Suprapubic skin (tissue), 4 donors: ENCODE measurements at regions not wholly inside any gene's neighbourhood (a gene's known extent, or its start where the extent isn't known, plus 50 kb on each side); places are given as distances from the start of the nearest gene placed in this dataset.

Experiments
- DNase-seq, 2 donors: peaks; one replicate each; pipeline ENCODE4 v3.0.0-alpha.2; 2019; ENCODE audit warnings: low spot score in 2 of 2
- H3K27ac ChIP-seq: fragments of 200-600 bp; sonication (generic); one replicate; pipeline ENCODE4 v1.5.1; 2019
- H3K27me3 ChIP-seq: fragments of 200-600 bp; sonication (generic); one replicate; pipeline ENCODE4 v1.5.1; 2019
- H3K36me3 ChIP-seq: fragments of 200-600 bp; sonication (generic); one replicate; pipeline ENCODE4 v1.5.1; 2019
- H3K4me1 ChIP-seq: fragments of 200-600 bp; sonication (generic); one replicate; pipeline ENCODE4 v1.5.1; 2019
- H3K4me3 ChIP-seq: fragments of 200-600 bp; sonication (generic); one replicate; pipeline ENCODE4 v1.5.1; 2019; ENCODE audit warnings: mild to moderate bottlenecking
- H3K9me3 ChIP-seq: fragments of 200-600 bp; sonication (generic); one replicate; pipeline ENCODE4 v1.5.1; 2019
- CTCF ChIP-seq, 2 donors: fragments of 200-600 bp in 1 of 2; fragments of 450-650 bp in 1 of 2; sonication (generic) in 1 of 2; IDR thresholded peaks; one replicate each; pipeline ENCODE4 v1.5.1; 2016 to 2019; ENCODE audit warnings: antibody characterized with exemption in 2 of 2, mild to moderate bottlenecking in 1 of 2, moderate library complexity in 1 of 2
- EP300 ChIP-seq: sonication (generic); formaldehyde crosslinking; IDR thresholded peaks from one replicate; pipeline ENCODE4 v1.6.1; 2017; ENCODE audit warnings: antibody characterized with exemption
- POLR2A ChIP-seq, 2 donors: fragments of 450-650 bp; IDR thresholded peaks; one replicate each; pipeline ENCODE4 v1.6.1; 2017; ENCODE audit warnings: antibody characterized with exemption in 2 of 2, mild to moderate bottlenecking in 2 of 2, moderate library complexity in 2 of 2
- POLR2AphosphoS5 ChIP-seq, 3 donors: sonication (generic); formaldehyde crosslinking; IDR thresholded peaks; one replicate each; pipeline ENCODE4 v1.6.1; 2017; ENCODE audit warnings: antibody characterized with exemption in 3 of 3
- WGBS: methylation state at CpG from one replicate; pipeline ENCODE4 v1.1.5; 2018; 5-methylcytosine and 5-hydroxymethylcytosine counted together

GRCh38 chr18:27854631-27855030 is 322.3 kb downstream of the CDH2 start:
- DNase-seq: no peak
- H3K27me3 ChIP-seq: no peaks in the 10 kb centered on the region
- H3K36me3 ChIP-seq: no peaks in the 10 kb centered on the region
- H3K4me3 ChIP-seq: no peak overlapping the region
- no peaks in the 10 kb centered on the region for H3K9me3 ChIP-seq
- no peak overlapping the region for H3K27ac ChIP-seq
- TF ChIP-seq CTCF (IDR thresholded peaks at IDR 0.05): no peak
- TF ChIP-seq POLR2AphosphoS5 (IDR thresholded peaks at IDR 0.05): no peak
- TF ChIP-seq POLR2A (IDR thresholded peaks at IDR 0.05): no peak
- TF ChIP-seq EP300: no peak
- no peaks in the 10 kb centered on the region for H3K4me1 ChIP-seq
- 88% methylated on average over 1 of the region's 1 CpG for WGBS

- H3K4me3 ChIP-seq: no peak overlapping the region
- H3K27ac ChIP-seq: no peak overlapping the region
- DNase-seq: no peak
- H3K36me3 ChIP-seq: no peaks in the 10 kb centered on the region
- no peaks in the 10 kb centered on the region for H3K27me3 ChIP-seq
- H3K9me3 ChIP-seq: no peaks in the 10 kb centered on the region
- TF ChIP-seq EP300: no peak
- TF ChIP-seq POLR2A (IDR thresholded peaks at IDR 0.05): no peak
- TF ChIP-seq POLR2AphosphoS5 (IDR thresholded peaks at IDR 0.05): no peak
- no peak for TF ChIP-seq CTCF (IDR thresholded peaks at IDR 0.05)
- no peaks in the 10 kb centered on the region for H3K4me1 ChIP-seq
- WGBS: 40% methylated on average over 4 of the region's 4 CpGs
These were observed 328.6 kb downstream of the CDH2 start for GRCh38 chr18:27848336-27848735.

- H3K9me3 ChIP-seq: no peaks in the 10 kb centered on the region
- WGBS: 69% methylated on average over 4 of the region's 4 CpGs
- H3K4me3 ChIP-seq: no peak overlapping the region
These were observed 329.5 kb downstream of the CDH2 start for GRCh38 chr18:27847412-27847811.

GRCh38 chr18:27845897-27846296 is 331.0 kb downstream of the CDH2 start:
- DNase-seq: no peak
- H3K36me3 ChIP-seq: no peaks in the 10 kb centered on the region
- no peaks in the 10 kb centered on the region for H3K4me1 ChIP-seq
- no peaks in the 10 kb centered on the region for H3K27me3 ChIP-seq
- TF ChIP-seq EP300: no peak
- no peak for TF ChIP-seq POLR2A (IDR thresholded peaks at IDR 0.05)
- TF ChIP-seq POLR2AphosphoS5 (IDR thresholded peaks at IDR 0.05): no peak
- no peak for TF ChIP-seq CTCF (IDR thresholded peaks at IDR 0.05)
- no peak overlapping the region for H3K27ac ChIP-seq
- H3K4me3 ChIP-seq: no peak overlapping the region
- WGBS: 88% methylated on average over 2 of the region's 2 CpGs
- no peaks in the 10 kb centered on the region for H3K9me3 ChIP-seq

More at GRCh38 chr18:27847412-27847811, 329.5 kb downstream of the CDH2 start:
- Histone ChIP-seq H3K27me3 (no peaks in the 10 kb centered on the region), H3K36me3 (no peaks in the 10 kb centered on the region), H3K27ac (no peak overlapping the region), H3K4me1 (no peaks in the 10 kb centered on the region)
- DNase-seq: no peak
- TF ChIP-seq EP300 (no peak), POLR2AphosphoS5 (IDR thresholded peaks at IDR 0.05) (no peak)

- TF ChIP-seq POLR2A (IDR thresholded peaks at IDR 0.05): no peak
- no peak for TF ChIP-seq POLR2AphosphoS5 (IDR thresholded peaks at IDR 0.05)
- no peak for TF ChIP-seq EP300
- no peak for TF ChIP-seq CTCF (IDR thresholded peaks at IDR 0.05)
- no peak for DNase-seq
- WGBS: 35% methylated on average over 3 of the region's 3 CpGs
These were observed 332.9 kb downstream of the CDH2 start for GRCh38 chr18:27843783-27844777.

More at GRCh38 chr18:27843783-27844777, 332.9 kb downstream of the CDH2 start:
- no peak overlapping the region for H3K27ac ChIP-seq
- H3K27me3 ChIP-seq: no peaks in the 10 kb centered on the region
- no peaks in the 10 kb centered on the region for H3K9me3 ChIP-seq
- no peaks in the 10 kb centered on the region for H3K4me1 ChIP-seq
- H3K36me3 ChIP-seq: no peaks in the 10 kb centered on the region
- no peak overlapping the region for H3K4me3 ChIP-seq
